Activated gamma-delta T cell (primary cell): ENCODE measurements at regions not wholly inside any gene's neighbourhood (a gene's known extent, or its start where the extent isn't known, plus 50 kb on each side); places are given as distances from the start of the nearest gene placed in this dataset.
"Not testable (repeated sequence)": the region's sequence is repeated elsewhere in the genome, so short reads cannot be mapped to it uniquely, and the experiment has no call there.

Experiments
- DNase-seq: peaks from one replicate; lab custom pipeline; 2025; lab: John Stamatoyannopoulos, UW

DNA sequence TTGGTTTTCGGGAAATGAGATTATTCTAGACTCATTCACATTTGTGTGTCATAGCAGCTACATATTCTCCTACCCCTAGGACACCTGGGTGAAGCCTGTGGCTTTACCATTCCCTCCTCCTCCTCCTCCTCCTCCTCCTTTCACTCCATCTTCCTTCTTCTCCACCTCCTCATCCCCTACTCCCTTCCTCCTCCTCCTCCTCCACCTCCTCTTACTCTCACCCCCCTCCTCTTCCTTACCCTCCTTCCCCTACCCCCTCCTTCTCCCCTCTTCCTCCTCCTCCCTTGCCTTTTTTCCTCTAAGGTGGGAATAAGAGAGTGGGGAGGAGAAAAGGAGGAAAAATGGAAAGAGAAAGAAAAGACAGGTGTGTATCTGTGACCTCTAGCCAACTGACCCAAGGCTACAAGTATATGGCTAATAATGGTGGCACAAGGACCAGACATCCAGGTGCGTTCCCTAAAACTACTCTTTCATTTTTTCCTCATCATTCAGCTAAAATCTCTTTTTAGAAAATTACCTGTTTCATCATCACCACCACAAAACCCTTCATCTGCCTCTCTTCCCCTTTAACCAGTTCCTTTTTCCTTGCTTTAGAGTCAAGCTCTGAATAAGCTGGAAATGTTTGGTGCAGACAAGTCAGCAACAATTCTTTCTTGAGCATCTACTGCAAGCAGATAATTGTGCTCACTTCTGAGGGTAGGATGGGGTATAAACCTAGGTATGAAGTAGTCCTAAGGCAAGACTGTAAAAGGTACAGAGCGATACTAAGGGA, 149.8 kb upstream of the FOXN3 start:
- DNase-seq = no peak

DNA sequence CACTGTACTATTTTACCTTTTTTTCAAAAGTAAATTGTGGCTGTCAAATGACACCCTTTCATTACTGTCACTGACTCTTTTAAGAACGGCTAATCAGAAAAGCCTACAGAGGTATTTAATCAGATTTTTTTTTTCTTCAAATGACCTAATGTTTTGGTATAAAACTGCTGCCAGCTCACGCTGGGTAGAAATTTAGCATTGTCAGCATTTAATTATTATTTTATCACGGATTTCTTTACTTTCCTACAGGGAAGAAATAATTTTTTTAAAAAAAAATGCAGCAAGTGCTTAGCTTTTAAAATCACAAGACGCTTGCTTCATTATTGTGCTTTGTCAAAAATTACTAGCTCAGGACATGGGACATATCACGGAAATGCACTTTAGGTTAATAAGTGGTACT, 149.1 kb upstream of the FOXN3 start:
- DNase-seq = no peak

DNA sequence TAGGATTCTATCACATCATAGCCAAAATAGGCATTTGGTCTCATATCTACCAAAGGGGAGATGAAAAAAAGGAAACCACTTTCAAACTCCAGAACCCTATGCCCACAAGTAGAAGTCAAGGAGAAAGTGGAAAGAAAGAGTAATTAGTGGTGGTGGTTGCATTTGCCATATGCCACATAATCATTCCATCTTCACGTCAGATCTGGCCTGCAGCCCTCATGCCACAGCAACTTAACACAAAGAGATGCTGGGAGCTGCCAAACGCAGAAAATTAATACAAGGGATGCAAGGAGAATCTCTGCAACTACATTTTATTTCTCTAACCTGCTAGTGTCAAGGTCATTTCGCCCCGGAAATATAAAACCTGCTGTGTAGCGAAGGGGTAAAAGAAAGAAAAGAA, 148.6 kb upstream of the FOXN3 start:
- DNase-seq = no peak

DNA sequence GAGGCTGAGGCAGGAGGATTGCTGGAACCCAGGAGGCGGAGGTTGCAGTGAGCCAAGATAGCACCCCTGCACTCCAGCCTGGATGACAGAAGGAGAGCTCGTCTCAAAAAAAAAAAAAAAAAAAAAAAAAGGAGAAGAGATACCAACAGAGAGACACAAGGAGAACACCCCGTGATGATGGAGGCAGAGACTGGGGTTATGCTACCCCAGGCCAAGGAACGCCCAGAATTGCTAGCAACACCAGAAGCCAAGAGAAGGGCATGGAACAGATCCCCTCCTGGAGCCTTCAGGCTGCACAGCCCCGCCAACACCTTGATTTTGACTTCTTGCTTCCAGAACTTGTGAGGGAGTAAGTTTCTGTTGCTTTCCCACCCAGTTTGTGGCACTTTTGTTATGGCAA, 148.0 kb upstream of the FOXN3 start:
- no peak for DNase-seq

DNA sequence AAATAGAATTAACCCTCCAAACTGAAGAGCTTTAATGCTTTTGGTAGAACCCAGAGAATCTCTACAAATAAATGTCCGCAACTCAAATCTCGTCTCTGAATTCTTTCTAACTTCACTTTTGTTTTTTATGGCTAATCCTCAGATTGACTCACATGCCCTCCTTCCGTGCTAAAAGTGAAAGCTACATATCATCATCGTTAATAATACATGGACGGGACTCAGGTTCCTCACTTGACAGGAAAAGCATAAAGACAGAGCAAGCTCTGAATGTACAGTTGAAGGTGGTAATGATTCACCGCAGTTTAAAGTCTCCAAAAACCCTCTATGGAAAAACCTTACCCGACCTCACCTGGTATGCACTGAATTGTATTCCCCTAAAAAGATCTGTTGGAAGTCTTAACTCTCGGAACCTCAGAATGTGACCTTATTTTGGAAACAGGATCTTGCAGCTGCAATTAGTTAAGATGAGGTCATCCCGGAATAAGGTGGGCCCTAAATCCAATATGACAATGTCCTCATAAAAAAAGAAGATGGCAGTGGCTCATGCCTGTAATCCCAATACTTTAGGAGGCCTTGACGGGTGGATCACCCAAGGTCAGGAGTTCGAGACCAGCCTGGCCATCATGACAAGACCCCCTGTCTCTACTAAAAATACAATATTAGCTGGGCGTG, 147.4 kb upstream of the FOXN3 start:
- DNase-seq = no peak

DNA sequence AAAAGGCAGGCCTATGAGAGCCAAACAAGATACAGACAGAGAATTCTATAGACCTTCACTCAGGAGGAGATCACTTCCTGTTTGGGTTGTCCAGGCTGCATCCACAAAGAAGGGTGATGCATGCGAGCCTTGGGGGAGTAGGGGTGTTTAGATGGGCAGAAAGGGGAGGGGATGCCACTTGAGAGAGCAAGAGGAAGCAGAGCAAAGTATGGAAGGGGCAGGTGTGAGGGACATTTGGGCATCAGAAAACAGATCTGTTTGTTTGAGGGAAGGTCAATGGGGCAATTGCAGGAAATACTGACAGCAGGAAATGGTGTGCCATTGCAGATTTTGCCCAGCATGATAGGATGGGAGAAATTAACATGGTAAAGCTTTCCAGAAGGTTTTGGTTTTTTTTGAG, 146.4 kb upstream of the FOXN3 start:
- no peak for DNase-seq

DNA sequence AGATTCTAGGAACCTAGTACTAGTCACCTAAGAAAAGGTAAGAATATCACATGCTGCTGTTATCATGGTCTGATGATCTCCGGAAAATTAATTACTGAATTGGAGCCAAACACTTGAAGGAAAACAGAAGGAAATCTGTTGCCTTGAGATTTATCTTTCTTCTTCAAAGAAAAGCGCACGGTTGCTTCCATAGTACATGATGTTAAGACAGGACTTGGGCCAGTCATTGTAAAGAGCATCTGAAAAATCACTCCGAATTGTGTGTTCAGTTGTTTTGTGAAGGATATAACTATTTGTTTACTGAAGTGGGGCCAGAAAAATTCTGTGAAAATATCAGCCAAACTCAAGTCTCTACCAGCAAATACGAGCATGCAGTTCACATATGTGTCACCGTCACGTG, 134.9 kb upstream of the FOXN3 start:
- DNase-seq = no peak

DNA sequence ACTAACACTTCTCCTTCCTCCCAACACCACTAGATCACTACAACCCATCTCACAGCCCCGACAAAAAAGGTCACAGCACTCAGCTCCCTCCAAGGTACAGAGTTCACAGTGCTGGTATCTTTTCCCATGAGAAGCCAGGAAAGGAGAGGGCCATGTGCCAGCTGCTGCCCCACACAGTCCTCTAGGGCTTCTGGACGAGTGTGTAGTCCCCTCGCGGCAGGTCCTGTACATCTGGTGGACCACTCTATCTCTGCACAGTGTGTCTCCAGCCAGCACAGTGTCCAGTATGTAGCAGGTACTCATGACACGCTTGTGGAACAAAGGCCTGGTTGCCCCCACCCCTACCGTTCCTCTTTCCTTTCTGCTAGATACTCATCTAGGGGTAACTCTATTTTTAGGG, 134.4 kb upstream of the FOXN3 start:
- no peak for DNase-seq

DNA sequence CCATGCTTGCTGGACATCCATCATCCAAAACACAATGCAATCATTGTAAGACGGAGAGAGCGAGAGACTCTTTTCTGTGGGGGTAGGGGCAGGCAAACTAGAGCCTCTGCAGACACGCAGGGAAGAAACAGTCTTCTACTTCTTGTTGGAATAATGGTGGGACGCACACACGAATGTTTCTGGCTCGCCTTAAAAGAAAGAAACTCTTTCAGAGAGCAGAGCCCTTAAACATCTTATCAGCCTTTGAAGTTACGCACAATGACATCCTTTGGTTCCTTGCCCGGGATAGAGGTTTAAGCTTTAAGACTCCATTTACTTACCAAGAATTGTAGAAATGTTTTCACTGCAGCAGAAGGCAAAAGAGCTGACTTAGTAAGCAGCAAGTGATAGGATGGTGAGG, 133.8 kb upstream of the FOXN3 start:
- no peak for DNase-seq

DNA sequence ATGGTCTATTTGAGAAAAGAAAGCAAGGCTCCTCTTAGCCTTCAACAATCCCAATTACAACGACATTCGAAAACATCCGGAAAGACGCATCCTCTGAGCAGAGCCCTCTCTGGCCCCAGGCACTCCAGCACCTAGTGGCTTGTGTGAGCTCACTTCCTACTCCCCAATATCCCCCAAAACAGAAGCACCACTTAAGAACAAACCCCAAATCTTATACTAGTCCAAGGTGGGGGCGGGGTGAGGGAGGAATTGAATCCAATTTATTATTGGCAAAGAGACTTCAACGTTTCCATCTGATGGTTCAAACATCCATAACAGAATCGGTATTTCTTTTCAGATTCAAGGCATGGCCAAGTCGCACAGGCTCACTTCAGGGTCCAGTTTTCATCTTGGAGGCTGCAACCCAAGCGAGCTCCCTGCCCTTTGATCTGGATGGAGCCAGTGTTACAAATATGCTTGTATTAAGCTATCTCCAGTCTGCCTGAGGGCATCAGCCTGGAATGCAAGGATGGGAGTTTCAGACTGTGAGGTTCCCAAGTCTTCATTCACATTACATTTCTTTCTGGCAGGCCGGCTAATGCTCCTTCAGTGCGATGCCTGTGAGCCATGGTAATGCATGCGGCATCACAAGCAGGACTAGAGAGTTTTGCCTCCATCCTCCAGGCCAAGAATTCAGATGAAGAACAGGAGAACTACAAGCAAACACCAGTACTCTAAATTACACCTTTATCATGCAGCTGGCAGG, 132.5 kb upstream of the FOXN3 start:
- DNase-seq = no peak

DNA sequence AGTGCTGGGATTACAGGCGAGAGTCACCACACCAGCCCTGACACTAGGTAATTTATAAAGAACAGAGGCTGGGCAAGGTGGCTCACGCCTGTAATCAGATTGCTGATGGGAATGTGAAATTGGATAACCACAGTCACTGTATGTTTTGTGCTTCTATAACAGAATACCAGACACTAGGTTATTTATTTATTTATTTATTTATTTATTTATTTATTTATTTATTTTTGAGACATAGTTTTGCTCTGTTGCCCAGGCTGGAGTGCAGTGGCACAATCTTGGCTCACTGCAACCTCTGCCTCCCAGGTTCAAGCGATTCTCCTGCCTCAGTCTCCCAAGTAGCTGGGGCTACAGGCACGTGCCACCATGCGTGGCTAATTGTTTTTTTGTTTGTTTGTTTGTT, 130.0 kb upstream of the FOXN3 start:
- DNase-seq = not testable (repeated sequence)

DNA sequence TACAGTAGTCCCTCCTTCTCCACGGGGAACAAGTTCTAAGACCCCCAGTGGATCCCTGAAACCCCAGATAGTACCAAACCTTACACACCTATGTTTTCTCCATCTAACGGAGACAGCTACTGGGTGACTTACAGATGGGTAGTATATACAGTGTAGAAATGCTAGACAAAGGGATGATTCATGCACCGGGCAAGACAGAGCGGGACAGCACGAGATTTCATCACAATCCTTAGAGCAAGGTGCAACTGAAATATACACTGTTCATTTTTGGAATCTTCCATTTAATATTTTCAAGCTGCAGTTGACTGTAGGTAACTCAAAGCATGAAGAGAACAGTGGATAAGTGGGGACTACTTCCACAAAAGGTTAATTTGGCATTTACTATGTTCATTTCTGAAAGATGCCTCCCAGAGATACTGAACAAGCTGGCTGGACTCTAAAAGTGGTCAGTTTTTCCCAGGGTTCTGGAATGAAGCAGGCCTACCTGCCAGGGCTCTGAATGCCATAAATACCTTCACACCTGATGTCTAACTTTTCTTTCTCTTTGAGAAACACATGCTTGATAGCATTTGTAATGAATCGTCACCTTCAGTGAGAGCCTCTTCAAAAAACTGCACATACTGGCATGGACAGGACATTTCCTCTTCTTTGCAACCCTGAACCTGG, 127.7 kb upstream of the FOXN3 start:
- no peak for DNase-seq

DNA sequence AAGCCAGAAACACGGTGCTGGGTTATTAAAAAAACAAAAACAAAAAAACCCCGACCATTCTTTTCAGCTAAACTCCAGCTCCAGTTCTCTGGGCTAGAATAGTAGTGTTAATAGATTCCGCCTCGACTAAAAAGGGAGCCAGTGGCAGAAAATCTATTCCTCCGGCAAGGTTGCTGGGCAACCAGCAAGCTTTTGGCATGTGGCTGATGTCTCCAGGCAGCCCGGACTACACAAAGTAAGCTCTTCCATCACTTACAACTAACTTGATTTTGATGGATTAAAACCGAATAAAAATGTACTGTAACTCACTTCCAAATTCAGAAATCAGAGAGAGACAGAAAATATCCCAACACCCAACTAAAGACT, 126.4 kb upstream of the FOXN3 start:
- DNase-seq = no peak

DNA sequence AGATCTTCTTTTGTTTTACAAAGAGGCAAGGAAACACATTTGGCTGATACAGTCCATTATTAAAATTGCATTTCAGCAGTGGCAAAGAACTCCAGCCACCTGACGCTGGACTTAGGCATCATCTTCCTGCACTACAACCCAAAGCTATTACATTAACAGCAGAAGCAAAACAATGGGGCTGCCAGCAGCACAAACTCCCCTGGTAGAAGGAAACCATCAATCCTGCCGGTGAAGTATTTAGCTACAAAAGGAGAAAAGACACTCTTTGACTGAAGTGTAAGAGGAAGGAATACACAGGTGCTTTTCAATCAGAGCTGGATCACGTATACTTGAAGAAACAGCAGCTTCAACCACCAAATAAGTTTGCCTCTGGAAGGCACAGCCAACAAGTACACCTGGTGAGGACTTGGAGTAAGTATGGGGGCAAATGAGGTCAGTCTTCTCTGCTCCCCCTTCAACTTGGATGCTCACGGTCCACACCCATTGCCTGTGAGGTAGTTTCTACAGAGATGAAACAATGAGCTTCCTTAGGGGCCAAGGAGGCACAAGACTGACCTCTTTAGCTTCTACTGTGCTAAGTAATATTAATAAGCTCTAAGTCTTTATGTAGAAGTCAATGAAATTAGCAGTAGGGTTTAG, 125.9 kb upstream of the FOXN3 start:
- DNase-seq = no peak

DNA sequence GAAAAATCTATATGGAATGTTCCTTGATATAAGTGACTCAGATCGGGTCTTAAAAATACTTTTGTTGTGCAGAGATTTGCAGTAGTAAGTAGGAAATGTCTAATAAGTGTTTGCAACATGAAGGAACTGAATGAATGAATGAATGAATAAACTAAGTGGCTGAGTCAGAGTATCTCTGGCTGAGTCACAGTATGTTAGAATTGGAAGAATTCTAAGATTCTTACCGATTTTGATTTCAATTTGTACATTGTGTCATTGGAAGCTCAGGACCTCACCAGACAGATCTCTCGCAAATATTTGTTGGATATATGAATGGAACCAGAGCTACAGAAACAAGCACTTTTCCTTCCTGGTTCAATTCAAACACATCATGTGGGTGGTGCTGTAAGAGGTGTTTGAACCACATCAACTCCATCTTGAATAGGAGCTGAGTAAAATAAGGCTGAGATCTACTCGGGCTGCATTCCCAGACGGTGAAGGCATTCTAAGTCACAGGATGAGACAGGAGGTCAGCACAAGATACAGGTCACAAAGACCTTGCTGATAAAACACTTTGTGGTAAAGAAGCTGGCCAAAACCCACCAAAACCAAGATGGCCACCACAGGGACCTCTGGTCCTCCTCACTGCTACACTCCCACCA, 123.9 kb upstream of the FOXN3 start:
- no peak for DNase-seq

DNA sequence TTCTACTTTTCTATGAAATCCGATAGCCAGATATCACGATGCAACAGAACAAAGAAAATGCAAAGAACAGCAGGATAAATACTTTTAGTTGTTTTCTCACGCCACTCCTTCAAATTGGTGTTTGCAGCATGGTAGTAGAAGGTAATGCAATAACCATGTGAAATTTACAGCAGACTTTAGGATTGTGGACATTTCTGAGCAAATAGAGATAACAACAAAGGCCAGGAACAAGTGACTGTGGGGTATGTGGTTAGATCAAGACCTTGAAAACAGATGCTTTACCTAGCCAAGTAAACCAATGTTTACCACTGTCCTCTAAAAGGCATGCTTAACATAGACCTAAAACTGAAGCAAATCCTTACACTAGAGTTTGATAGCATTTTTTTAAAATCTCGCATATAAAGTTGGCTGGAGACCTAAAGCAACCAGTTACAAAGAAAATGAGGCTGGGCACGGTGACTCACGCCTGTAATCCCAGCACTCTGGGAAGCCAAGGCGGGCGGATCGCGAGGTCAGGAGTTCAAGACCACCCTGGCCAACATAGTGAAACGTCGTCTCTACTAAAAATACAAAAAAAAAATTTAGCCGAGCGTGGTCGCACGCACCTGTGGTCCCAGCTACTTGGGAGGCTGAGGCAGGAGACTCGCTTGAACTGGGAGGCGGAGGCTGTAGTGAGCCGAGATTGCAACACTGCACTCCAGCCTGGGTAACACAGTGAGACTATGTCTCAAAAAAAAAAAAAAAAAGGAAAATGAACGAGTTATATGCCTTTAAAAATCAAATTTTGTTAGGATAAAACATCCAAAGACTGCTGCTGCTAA, 123.2 kb upstream of the FOXN3 start:
- no peak for DNase-seq

DNA sequence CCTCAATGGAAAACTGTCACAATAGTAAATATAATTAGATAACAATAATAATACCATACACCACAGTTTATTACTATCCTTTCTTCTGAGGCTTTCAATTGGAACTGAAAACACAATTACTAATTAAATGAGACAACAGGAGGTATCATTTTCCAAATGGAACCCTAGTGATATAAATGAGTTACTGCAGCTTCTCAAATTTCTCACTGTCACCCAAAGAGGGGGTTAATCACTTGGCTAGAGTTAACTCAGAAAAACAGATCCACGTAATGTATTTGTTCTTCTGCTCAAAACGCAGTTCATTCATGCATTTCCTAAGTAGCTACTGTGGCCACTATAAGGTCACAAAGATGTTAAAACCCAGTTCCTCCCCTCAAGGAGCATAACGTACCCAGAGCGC, 120.9 kb upstream of the FOXN3 start:
- no peak for DNase-seq

DNA sequence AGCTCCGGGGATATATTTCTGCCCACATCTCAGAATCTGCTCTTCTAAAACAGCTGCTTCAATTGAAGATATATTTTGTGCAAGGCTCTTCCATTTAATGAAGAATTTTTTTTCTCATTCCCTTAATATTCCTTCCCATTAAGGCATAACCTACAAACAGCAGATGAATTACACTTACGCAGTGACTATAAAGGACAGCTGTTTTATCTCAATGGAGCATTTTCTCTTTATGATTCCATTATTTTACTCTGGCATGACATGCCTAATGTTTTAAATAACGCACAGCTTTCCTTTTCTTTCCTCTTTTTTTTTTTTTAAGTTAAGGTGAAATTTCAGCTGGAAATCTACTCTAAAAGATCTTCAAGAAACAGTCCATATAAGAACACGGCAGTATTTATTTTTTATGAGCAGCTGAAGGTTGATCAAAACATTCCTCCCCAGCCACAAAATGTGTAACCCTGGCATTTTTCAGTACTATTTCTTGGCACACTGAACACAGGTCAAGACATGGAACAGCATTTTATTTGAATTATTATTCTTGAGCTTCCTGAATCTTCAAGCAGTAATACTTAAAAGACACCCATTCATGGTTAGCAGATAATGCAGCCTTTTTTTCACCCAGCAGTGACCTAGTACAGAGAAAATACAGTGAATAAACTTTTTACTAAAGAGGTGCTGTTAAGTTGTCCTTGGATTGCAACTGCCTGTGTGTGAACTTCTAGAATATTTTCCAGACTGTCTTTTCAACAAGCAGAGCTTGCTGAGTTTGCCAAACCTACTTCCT, 118.1 kb upstream of the FOXN3 start:
- no peak for DNase-seq

DNA sequence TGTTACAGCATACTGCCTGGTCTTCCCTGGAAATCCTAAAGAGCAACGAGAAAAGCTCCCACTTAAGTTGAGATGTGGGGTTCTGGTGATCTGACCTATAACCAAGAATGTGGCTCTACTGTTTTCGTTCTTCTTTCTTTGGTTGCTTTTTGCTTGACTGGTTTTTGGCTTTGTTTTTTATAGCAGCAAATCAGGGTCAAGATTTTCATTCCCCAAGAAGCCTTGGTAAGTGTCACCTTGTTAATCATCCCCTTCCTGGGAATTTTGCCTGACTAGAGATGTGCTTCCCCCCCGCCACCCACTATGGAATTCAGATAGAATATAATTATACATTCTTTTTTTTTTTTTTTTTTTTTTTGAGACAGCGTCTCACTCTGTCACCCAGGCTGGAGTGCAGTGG, 116.7 kb upstream of the FOXN3 start:
- DNase-seq = no peak

DNA sequence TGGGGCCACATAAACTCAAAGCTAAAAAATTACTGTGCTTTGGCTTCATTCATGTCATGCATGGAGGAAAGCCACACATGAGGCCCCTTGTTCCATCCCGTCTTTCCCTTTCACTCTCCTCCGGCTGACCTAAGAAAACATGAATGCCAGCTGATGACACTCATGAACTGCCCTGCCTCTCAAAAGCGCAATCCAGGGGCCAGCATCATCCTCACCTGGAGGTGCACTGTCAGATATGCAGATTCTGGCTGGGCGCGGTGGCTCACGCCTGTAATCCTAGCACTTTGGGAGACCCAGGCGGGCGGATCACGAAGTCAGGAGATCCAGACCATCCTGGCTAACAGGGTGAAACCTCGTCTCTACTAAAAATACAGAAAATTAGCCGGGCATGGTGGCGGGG, 116.1 kb upstream of the FOXN3 start:
- no peak for DNase-seq
